GM03348 (cell line): ENCODE measurements at regions not wholly inside any gene's neighbourhood (a gene's known extent, or its start where the extent isn't known, plus 50 kb on each side); places are given as distances from the start of the nearest gene placed in this dataset.

Experiments used
- DNase-seq: peaks from one replicate; pipeline ENCODE4 v3.0.0; 2012; ENCODE audit warnings: low spot score

DNA sequence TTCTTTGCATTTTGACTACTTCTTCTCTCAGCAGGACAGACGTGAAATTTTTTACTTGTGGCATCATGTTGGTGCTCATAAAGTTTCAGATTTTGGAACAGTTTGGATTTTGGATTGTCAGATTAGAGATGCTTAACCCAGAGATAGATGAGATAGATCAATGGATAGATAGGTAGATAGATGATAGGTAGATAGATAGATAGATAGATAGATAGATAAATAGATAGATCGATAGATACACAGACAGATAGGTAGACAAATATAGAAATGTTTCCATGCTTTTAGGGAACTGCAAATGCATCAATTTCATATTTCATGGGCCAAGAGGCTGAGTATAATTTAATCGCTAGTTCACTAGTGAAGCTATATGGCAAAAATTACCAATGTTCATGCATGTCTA lies 981.5 kb upstream of the ADGRB3 start:
- DNase-seq: no peak

DNA sequence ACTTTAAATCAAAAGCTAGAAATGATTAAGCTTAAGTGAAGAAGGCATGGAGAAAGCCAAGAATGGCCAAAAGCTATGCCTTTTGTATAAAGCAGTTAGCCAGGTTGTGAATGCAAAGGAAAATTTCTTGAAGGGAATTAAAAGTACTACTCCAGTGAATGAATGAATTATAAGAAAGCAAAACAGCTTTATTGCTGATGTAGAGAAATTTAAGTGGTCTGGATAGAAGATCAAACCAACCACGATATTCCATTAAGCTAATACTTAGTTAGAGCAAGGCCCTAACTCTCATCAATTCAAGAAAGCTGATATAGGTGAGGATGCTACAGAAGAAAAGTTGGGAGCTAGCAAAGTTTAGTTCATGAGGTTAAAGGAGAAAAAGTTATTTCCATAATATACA lies 988.5 kb upstream of the ADGRB3 start:
- DNase-seq: no peak

DNA sequence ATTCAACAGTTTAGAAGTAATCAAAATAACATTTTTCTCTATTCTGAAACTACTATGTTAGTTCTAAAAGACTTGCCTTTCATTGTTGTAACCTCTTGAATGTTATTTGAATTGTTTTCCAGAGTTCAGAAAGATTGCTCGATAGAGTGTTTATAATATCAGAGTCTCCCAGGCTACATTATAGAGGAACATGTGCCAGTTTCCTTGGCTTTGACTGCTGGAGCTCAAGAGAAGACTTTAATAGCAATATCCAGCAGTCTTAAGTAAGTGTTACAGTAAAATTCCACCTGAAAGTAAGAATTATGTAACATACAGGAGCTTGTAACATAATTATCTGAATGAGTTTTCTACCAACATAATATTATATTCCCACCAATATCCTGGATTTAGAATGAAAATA lies 991.8 kb upstream of the ADGRB3 start:
- DNase-seq: no peak

DNA sequence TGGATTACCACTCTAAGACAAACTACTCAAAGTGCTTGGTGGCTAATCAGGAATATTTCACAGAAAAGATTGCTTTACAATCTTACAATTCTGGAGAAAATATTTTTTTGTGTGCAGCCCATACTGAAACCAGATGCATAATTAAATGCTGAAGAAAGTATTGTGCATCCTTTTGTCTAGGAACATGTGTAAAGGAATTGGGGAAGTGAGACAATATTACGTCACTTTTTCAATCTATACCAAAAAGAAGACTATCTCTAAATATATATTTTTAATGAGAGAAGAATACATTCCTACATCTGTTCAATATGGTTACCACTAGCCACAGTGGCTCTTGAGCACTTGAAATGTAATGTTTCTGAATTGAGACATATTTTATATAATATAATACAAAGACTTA lies 992.5 kb upstream of the ADGRB3 start:
- no peak for DNase-seq

DNA sequence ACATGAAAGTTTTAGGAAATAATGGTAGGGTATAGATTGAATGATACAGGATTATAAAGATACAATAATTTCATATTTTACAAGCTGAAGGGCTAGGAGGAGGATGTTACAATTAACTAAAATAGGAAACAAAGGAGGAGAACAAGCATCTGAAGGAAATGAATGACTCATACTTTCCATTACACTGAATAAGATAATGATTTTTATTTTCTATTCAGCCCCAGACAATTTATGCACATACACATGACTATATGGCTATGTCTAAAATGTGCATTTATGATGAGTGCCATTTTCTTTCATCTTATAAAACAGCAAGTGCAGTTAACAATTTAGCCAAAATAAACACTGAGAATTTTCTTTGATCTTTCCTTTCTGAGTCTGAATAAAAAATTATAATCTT lies 994.6 kb upstream of the ADGRB3 start:
- no peak for DNase-seq

DNA sequence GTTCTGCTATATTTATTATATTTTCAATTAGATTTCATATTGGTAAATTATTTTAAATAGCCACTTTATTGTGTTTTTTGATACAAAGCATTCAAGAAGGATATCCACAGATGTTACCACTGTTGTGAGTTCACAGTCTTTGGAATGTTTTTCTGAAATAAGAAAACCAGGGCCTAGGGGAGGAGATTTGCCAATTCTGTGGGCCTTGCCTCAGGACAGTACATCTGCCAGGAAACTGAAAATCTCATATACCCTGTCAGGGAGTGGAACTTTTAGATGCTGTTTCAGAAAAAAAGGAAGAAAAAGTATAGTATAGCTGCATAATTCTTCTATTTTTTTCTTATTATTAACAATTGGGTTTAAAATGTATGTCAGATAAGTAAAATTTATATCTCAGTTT lies 995.9 kb upstream of the ADGRB3 start:
- DNase-seq: no peak

DNA sequence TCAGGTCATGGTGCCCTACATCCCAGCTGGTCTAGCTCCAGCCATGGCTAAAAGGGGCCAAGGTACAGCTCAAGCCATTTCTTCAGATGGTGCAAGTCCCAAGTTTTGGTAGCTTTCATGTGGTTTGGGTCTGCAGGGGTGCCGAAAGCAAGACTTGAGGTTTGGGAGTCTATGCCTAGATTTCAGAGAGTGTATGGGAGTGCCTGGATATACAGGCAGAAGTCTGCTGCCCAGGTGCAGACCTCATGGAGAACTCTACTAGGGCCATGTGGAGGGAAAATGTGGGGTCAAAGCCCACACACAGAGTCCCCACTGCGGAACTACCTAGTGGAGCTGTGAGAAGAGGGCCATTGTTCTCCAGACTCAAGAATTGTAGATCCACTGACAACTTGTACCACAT lies 1000.9 kb upstream of the ADGRB3 start:
- DNase-seq: no peak

DNA sequence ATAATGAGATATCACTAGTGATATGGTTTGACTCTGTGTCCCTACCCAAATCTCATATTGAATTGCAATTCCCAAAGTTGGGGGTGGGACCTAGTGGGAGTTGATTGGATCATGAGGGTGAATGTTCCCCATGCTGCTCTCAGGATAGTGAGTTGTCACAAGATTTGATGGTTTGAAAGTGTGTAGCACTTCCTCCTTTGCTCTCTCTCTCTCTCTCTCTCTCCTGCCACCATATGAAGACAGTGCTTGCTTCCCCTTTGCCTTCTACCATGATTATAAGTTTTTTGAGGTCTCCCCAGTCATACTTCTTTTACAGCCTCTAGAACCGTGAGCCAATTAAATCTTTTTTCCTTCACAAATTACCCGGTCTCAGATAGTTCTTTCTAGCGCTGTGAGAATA lies 1002.0 kb upstream of the ADGRB3 start:
- no peak for DNase-seq

DNA sequence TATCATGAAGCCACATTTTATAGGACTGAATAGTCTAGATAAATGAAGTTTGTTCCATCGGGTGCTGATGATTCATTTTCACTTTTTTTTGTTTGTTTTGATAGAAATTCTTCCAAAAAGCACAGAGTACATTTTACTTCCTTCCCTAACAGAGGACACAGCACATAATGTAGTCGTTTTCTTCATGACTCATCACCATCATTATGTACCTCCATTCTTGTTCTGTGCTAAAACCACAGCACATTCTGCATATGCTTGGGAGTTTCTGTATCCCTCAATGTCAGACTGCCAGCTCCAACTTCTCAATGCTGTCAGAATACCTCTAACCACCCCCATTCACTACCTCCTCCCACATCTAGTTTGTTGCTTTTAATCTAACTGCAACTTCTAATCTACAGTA lies 1004.9 kb upstream of the ADGRB3 start:
- DNase-seq: no peak

DNA sequence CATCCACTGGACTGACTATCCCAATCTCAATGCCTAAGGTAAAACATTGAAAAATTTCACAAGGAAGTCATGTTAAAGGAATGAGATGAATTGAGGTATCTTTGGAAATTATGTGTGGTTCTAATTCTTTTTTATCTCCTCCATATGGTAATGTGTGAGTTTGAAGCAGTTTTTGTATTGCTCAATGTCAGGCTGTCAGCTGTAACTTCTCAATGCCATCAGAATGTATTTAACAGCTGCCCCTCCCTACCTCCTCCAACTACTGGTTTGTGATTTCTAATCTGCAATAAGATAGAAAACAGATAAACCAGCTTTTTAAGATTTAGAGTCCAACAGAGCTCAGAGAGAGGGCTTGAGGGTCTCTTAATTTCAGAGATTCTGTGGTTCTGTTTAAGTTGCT lies 1005.8 kb upstream of the ADGRB3 start:
- no peak for DNase-seq

DNA sequence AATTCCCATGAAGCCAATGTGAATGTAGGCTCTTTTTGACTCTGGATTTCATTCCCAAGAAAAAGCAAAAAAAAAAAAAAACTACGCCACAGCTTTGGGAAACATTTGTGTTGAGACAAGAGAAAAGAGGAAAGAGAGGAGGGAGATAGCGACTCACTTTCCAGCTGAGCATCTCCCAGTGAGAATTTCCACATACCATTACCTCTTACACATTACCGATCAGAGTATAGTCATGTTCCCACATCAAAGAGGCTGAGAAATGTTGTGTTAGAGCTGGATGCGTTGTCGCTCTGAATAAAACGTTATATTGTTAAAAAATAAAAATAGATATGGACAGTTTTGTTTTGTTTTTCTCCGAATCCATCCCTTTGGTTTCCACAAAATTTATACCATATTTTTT lies 1019.3 kb upstream of the ADGRB3 start:
- DNase-seq: no peak

DNA sequence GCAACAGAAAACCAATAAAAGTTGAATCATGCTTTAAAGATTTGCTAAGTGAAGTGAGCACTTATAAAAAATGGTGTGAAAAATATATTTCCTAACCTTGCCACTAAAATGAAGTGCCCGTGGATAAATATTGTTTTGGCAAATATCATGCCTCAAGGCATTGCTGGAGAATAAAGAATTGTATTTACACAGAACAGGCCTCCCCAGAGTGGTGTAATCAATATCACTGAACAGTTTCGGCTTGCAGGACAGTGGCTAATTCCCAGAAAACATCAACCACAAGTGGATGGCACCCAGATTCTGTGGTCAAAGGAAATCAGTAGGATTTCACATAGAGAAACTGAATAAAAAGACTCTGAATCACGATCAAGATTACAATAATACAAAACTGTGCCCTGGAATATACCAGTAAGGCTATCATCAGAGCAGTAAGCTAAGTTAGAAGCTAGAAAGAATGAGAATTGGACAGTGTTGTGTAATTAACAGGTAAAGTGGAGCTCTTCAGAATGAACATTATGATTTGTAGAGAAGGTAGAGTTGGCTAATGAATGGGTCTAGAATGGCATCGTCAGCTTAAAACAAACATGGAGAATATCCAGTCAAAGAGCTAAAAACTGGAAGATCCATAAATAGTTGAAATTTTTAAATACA lies 1026.9 kb upstream of the ADGRB3 start:
- no peak for DNase-seq

DNA sequence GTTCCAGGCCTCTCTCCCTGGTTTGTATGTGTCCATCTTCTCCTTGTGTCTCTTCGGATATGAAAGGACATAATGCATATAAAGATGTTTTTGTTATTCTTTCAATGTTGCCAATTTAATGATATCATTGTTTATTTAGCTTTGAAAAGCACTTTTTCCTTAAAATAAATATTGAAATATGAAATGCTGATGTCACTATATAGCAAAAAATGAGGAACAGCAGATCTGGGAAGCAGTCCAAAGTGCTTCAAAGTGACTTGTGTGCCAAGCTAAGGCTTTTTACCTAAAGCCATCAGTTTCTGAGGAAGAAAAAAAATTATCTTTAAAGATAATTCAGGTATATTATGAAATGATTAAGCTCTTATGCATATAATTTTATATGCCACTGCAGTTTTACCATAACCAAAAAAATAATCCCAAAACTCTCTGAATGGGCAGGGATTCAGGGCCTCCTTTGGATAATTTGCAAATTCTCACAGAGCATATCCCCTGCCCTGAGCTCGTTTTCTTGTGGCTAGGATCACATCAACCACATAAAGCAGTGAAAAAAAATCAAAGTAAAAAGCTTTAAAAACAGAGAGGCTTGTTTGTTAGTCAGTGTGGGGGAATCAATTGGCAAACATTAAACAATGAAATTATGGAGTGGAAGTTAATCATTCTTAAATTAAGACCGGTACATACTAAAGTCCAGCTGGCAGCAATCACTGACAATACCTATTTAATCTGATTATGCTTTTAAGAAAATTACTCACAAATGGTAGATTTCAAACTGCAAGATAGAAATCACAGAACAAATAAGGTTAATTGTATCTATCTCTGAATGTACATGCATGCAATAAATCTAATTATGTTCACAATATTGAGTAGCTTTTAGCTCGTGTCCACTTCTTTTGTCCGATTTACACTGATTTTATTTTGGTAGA lies 1027.9 kb upstream of the ADGRB3 start:
- DNase-seq: no peak

DNA sequence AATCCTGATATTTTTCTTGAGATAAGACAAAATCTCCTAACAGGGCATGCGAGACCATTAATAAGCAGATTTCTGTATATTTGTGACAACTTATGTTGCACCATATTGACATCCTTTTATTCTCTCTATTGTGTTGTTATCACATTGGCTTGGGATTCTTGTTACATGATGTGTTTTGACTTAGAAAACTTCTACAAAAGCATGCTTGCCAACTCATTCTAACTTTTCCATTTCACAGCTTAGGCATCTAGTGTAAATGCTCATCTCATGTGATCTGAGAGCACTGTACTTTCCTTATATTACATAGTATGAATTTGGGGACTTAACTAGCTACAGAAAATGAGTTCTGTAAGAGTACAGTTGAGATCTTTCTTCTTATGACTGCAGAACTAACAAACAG lies 1040.7 kb upstream of the ADGRB3 start:
- no peak for DNase-seq

DNA sequence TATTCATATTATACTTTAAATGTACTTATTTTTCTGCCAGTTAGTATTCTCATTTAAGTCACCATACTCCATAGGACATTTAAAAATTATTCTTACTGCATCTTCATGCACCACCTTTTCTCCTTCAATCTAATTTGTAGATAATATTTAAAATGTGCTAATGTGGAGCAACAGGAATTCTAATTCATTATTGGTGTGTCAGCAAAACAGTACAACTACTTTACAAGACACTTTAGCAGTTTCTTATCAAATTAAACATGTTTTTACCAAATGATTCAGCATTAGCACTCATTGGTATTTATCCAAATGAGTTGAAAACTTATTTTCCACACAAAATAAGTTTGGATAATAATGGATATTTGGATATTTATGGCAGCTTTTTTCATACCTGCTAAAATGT lies 1041.8 kb upstream of the ADGRB3 start:
- DNase-seq: no peak

DNA sequence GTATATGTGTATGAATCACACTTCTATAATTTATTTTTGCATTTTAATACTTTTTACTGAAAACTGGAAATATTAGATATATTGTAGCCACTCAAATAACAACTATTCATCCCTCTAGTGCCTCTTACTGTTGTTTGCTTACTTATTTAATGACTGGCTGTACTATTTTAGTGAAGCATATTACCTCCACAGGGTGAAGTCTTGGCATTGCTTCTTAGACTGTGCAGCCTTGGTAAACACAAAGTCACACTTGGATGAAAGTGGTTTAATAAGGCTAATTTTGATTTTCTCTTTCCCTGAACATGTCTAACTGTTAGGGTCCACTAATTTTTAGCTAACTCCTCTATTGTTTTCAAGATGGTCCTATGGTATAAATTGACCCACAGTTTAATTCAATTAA lies 1043.2 kb upstream of the ADGRB3 start:
- DNase-seq: no peak

DNA sequence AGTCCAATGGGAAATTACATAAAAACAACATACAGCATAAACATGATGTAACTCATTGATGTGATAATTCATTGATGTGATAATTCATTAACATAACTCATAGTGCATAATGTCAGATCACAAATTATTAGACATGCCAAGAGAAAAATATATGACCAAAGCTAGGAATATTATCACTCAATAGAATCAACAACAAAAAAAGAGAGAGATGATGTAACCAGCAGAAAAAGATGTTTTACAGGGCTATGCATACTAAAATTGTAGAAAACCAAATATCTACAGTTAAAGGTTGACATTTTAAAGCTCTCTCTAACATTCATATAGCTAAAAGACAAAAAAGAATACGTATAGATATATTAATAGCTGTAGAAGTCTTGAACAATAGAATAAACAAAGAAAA lies 1067.2 kb upstream of the ADGRB3 start:
- DNase-seq: no peak

DNA sequence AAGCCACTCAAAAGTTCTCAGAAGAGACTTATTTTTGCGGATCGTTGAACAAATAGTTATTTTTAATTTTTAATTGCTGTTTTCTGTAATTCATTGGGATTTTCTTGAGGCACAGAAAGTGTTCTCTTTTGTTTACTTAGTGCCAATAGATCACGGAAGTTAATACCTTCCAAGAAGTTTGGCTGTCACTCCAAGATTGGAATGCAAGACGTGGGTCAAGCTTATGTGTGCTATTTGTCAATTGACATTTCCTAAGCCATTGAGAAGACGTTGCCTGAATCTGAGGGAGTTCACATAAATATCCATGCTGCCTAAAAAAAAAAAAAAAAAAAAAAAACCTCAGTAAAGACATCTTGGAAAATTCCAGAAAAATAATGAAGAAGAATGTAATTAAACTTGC lies 1071.4 kb upstream of the ADGRB3 start:
- DNase-seq: no peak

DNA sequence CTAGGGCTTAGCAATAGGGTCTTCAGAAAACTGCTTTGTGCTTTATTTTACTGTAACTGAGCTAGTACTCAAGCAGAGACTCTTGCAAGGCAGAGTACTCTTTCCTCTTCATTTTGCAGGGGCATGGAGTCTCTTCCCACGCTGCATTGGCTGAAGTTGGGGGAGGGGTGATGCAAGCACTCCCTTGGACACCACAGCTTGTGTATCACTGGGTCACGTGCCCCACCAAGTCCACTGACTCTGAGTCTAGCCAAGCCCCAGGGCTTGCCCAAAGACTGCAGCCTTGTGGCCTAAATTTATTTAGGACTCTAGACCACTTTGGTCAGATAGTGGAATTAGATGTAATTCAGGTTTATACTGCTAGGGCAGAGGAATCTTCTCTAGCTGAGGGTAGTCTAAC lies 1075.0 kb upstream of the ADGRB3 start:
- no peak for DNase-seq

DNA sequence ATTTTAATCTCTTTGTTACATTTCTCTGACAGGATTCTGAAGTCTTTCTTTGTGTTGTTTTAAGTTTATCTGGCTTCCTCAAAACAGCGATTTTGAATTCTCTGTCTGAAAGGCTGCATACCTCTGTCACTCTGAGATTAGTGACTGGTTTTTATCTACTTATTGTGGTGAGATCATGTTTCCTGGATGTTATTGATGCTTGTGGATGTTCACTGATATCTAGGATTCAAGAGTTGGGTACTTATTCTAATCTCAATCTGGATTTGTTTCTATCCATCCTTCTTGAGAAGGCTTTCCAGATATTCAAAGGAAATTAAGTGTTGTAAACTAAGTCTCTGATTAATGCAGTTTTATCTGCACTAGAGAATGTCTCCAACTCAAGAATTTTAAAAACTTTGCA lies 1076.1 kb upstream of the ADGRB3 start:
- DNase-seq: no peak

DNA sequence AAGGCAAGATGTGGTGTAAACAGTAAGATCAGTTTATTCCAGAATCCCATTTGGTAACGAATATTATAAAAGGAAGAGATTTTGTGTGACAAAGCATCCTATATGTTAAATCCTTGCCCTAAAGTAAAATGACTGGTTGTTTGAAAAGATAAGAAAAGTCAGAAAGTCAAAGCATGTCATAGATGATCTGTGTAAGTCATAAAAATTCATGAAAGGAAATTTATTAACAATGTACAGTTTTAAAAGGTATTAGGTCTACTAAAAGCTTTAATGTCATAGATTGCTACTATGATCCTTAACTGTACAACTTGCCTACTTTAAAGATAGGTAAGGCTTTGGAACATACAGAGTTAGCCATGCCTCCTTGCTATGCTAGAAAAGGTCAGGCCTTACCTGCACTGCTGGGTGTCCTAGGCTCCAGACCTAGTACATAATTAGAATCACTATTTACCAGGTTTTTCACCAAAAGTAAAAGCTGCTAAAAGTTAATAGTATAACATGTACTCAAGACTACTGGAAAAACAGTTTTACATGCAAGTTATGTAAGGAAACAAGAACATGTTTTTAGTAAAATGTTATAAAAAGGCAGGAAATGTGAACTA lies 1090.1 kb upstream of the ADGRB3 start:
- no peak for DNase-seq

DNA sequence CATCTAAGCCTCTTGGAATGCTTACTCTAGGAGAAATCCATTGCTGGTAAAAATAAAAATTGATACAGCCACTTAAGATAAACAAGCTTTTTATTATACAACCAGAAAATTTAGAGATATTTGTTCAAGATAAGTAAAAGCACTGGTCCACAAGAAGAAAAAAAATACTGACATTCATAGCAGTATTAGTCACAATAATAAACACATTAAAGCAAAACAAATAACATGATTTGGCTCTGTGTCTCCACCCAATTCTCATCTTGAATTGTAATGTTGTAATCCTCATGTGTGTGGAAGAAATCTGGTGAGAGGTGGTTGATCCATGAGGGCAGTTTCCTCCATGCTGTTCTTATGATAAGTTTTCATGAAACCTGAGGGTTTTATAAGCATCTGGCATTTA lies 1093.5 kb upstream of the ADGRB3 start:
- no peak for DNase-seq

DNA sequence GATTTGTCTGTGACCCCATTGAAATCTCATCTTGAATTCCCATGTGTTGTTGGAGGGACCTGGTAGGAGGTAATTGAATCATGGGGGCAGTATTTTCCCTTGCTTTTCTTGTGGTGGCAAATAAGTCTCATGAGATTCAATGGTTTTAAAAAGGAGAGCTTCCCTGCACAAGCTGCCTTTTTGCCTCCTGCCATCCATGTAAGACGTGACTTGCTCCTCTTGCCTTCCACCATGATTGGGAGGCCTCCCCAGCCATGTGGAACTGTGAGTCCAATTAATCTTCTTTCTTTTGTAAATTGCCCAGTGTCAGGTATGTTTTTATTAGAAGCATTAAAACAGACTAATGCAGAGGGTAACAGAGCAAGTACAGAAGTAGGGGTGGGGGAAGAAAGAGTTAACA lies 1097.0 kb upstream of the ADGRB3 start:
- DNase-seq: no peak
